Aorta (tissue), 5 donors: ENCODE measurements at regions not wholly inside any gene's neighbourhood (a gene's known extent, or its start where the extent isn't known, plus 50 kb on each side); places are given as distances from the start of the nearest gene placed in this dataset.

Source experiments
- ATAC-seq: fragments of 200-7000 bp; cut with Tn5 transposase; one replicate; pipeline ENCODE4 v1.9.1; 2022; ENCODE audit warnings: moderate library complexity; ENCODE audit not compliant: low FRiP score
- DNase-seq, 2 donors: peaks; one replicate each; pipeline ENCODE4 v3.0.0-alpha.2; 2020
- H3K27ac ChIP-seq, 2 donors: one replicate each; pipeline ENCODE4 v1.5.1; 2013; ENCODE audit warnings: low read length in 2 of 2, mild to moderate bottlenecking in 2 of 2, moderate library complexity in 2 of 2, control low read depth in 1 of 2, inconsistent platforms in 1 of 2, low read depth in 1 of 2
- H3K27me3 ChIP-seq, 2 donors: one replicate each; pipeline ENCODE4 v1.6.1; 2013; ENCODE audit warnings: control low read depth in 1 of 2, low read length in 1 of 2, mild to moderate bottlenecking in 1 of 2, moderate library complexity in 1 of 2; ENCODE audit not compliant: insufficient read depth in 2 of 2, control insufficient read depth in 1 of 2
- H3K36me3 ChIP-seq, 2 donors: one replicate each; pipeline ENCODE4 v1.6.1; 2013; ENCODE audit warnings: control low read depth in 1 of 2, low read length in 1 of 2, mild to moderate bottlenecking in 1 of 2; ENCODE audit not compliant: insufficient read depth in 2 of 2, control insufficient read depth in 1 of 2
- H3K4me1 ChIP-seq, 2 donors: one replicate each; pipeline ENCODE4 v1.6.1; 2013; ENCODE audit warnings: low read length in 2 of 2, control low read depth in 1 of 2, mild to moderate bottlenecking in 1 of 2, moderate library complexity in 1 of 2; ENCODE audit not compliant: insufficient read depth in 2 of 2, control insufficient read depth in 1 of 2
- H3K4me3 ChIP-seq, 2 donors: one replicate each; pipeline ENCODE4 v1.5.1; 2013; ENCODE audit warnings: low read length in 2 of 2, control low read depth in 1 of 2, mild to moderate bottlenecking in 1 of 2
- H3K9me3 ChIP-seq: one replicate; pipeline ENCODE4 v1.6.1; 2013; ENCODE audit warnings: mild to moderate bottlenecking, low read length; ENCODE audit not compliant: control insufficient read depth
- WGBS, 2 donors: extraction: QIAGEN DNeasy Blood & Tissue Kit; methylation state at CpG; one replicate each; pipeline ENCODE4 v1.1.7; 2013; 5-methylcytosine and 5-hydroxymethylcytosine counted together
- intact Hi-C, 2 donors: fragments of 100-400 bp; cut with DNase I; formaldehyde crosslinking; loops; one replicate each; pipeline versions ENCODE4 v1.14.2 to v1.15.0; 2022
- donor health status: healthy with polysubstance abuse.
- donor health status: Bipolar disorder and iron deficiency.
- donor health status: DM: no; HTN: no; CAD: no.
- donor health status: DM: no; HTN: no; CAD: no.
- donor health status: DM: yes; HTN: yes; CAD: no.

DNA sequence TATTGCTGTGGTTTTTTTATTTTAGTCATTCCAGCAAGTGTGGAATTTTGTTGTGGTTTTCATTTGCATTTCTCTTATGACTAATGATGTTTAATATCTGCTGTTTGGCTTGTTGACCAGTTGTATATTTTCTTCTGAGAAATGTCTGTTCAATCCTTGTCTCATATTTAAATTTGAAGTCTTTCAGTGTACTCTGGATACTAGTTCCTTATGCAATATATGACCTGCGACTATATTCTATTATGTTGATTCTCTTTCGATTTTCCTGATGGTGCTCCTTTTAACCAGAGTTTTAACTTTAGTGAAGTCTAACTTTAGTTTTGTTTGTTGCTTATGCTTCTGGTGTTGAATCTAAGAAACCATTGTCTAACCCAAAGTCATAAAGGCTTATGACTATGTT lies 1528.0 kb downstream of the TECRL start:
- no peak overlapping the region for H3K27ac ChIP-seq
- WGBS, 2 donors, result 91 to 95% methylated on average over 2 of the region's 2 CpGs
- peaks cover 0 to 2% of the 10 kb centered on the region in 2 donors for H3K27me3 ChIP-seq
- H3K4me1 ChIP-seq, result no peaks in the 10 kb centered on the region
- no peak for ATAC-seq
- H3K9me3 ChIP-seq, result no peaks in the 10 kb centered on the region
- intact Hi-C loops, result no loop called here
- DNase-seq, result no peak
- no peaks in the 10 kb centered on the region for H3K36me3 ChIP-seq
- H3K4me3 ChIP-seq, result no peak overlapping the region

DNA sequence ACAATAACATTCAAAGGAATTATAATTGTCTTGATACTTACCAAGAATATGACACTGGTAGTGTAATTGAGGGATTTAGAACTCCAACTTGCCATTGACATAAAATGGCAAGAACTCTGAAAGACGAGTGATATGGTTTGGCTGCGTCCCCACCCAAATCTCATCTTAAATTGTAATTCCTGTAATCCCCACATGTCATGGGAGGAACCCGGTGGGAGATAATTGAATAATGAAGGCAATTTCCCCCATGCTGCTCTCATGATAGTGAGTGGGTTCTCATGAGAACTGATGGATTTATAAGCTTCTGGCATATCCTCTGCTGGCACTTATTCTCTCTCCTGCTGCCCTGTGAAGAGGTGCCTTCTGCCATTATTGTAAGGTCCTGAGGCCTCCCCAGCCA lies 1536.4 kb downstream of the TECRL start:
- no peak for ATAC-seq
- no peaks in the 10 kb centered on the region for H3K36me3 ChIP-seq
- H3K9me3 ChIP-seq, result no peaks in the 10 kb centered on the region
- DNase-seq, result no peak
- peaks cover 0 to 2% of the 10 kb centered on the region in 2 donors for H3K27me3 ChIP-seq
- intact Hi-C loops, result no loop called here
- no peak overlapping the region for H3K4me3 ChIP-seq
- no peaks in the 10 kb centered on the region for H3K4me1 ChIP-seq
- no peak overlapping the region for H3K27ac ChIP-seq
- WGBS, 2 donors, result 85 to 89% methylated on average over 3 of the region's 3 CpGs

DNA sequence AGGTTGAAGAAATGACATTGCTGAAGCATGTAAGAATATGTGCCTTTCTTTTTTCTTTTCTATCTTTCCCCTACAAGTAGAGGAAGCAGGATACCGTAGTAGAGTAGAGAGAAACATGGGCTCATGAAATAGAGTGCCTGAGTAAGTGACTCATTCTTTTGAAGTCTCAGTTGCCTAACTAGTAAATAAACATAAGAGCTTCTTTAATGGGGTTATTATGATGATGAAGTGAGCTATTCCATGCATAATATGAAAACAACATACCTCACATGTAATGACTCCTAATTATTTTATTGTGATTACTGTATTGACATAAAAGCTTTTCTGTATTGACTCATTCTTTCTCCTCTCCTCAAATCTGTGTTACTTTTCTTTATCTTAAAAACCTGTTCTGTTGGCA lies 1538.2 kb downstream of the TECRL start:
- no peak for ATAC-seq
- Histone ChIP-seq H3K4me3 (no peak overlapping the region), H3K4me1 (no peaks in the 10 kb centered on the region), H3K27me3 (no peaks in the 10 kb centered on the region), H3K36me3 (no peaks in the 10 kb centered on the region), H3K27ac (no peak overlapping the region), H3K9me3 (no peaks in the 10 kb centered on the region)
- intact Hi-C loops, result no loop called here
- DNase-seq, result no peak
- WGBS, 2 donors, result 25 to 50% methylated on average over 1 of the region's 1 CpG

DNA sequence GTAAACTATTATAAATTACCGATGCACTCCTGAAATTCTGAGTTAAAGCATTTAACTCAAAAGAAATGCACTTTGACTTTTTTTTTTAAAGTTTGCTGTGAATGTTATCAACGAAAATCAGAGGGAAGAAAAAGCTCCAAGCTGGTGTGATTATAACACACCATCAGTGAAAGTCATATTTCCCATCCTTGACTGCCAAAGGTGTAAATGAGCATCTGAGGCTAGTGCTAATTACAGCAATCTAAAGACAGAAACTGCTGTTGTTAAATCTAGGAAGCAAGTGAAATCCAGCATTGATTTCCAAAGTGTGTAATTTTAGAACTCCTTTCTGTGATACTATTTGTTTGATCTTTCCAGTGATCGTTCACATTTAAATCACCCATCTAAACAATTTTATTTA lies 1538.8 kb downstream of the TECRL start:
- ATAC-seq (no peak), DNase-seq (no peak)
- Histone ChIP-seq H3K27ac (no peak overlapping the region), H3K4me3 (no peak overlapping the region), H3K36me3 (no peaks in the 10 kb centered on the region), H3K4me1 (no peaks in the 10 kb centered on the region), H3K9me3 (no peaks in the 10 kb centered on the region), H3K27me3 (no peaks in the 10 kb centered on the region)
- WGBS, 2 donors, result 69 to 72% methylated on average over 3 of the region's 3 CpGs
- intact Hi-C loops, result no loop called here

DNA sequence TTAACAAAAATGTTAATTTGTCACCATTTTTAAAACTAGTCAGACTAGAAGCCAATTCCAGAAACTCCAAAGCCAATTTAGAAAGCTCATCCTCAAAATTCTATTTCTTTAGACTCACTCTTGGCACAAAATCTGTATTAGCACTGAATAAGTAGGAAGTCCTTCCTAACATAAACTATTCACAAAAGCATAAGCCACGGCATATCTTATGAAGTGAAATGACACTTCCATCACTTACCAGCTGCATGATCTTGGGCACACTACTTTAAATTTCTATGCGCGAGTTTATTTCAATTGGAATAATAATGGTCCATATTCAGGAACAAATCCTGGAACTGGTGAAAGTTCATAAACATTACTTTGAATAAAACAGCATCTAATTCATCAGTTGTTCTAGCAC lies 1544.0 kb downstream of the TECRL start:
- no peak for DNase-seq
- Histone ChIP-seq H3K4me1 (no peaks in the 10 kb centered on the region), H3K4me3 (no peak overlapping the region), H3K9me3 (no peaks in the 10 kb centered on the region), H3K36me3 (no peaks in the 10 kb centered on the region), H3K27me3 (no peaks in the 10 kb centered on the region), H3K27ac (no peak overlapping the region)
- ATAC-seq, result no peak
- WGBS, 2 donors, result 79 to 80% methylated on average over 3 of the region's 3 CpGs
- intact Hi-C loops, result no loop called here

DNA sequence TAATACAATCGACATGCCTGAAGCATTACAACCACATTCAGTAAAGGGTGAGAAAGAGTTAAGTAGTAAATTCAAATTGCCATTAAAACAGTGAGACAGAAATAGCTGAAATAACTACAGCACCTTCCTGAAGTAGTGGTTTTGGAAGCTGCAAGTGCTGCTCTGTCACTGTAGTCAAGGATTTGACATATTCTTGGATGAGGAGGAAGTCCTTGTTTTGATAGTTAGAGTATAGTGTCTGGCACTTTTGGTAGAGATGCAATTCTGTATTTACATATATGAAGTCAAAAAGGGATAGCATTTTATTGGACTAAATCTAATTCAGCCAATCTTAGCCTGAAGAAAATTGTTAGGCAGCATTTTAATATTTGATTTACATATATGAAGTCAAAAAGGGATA lies 1559.6 kb downstream of the TECRL start:
- Histone ChIP-seq H3K4me3 (no peak overlapping the region), H3K4me1 (no peaks in the 10 kb centered on the region), H3K9me3 (no peaks in the 10 kb centered on the region), H3K27me3 (no peaks in the 10 kb centered on the region), H3K36me3 (no peaks in the 10 kb centered on the region), H3K27ac (no peak overlapping the region)
- ATAC-seq (no peak), DNase-seq (no peak)
- 63 to 64% methylated on average over 1 of the region's 1 CpG for WGBS, 2 donors
- intact Hi-C loops, result no loop called here

DNA sequence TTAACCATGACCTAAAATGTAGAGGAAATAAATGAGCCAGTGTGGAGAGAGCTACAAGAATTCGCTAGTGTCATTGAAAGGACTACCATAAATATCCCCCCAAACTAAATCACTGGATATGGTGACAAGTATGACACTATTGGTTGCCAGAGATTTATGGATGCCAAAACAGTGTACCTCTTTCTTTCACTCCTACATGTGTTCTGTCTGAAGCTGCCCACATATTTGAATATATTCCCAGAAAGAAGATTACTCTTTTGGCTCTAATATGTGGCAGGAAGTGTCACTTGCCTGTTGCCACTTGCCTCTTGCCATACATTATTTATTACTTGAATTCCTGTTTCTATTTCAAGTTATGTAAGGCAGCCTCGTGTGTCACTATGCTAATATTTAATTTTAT lies 1573.6 kb downstream of the TECRL start:
- intact Hi-C loops, result no loop called here
- DNase-seq (no peak), ATAC-seq (no peak)
- Histone ChIP-seq H3K27ac (no peak overlapping the region), H3K27me3 (no peaks in the 10 kb centered on the region), H3K4me3 (no peak overlapping the region), H3K36me3 (no peaks in the 10 kb centered on the region), H3K4me1 (no peaks in the 10 kb centered on the region), H3K9me3 (peaks cover 1% of the 10 kb centered on the region)
- WGBS, 2 donors, result 1 to 20% methylated on average over 2 of the region's 2 CpGs

DNA sequence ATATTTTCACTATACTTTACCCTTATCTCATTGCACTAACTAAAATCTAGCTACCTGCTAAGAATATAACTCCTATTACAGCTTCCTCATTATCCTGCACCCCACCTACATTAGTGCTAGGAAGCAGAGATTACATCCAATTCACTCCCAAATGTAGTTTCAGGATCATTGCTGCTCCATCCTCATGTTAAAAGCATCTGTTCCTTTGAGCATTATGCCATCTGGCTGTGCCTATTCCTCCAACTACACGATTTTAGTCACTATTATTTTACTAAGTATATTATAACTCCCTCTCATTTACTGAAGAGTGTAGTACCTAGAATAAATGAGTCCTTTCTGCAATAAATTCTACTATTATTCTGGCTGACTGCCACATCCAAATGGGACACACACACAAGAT lies 1586.9 kb downstream of the TECRL start:
- intact Hi-C loops, result no loop called here
- ATAC-seq (no peak), DNase-seq (no peak)
- Histone ChIP-seq H3K4me3 (no peak overlapping the region), H3K9me3 (no peaks in the 10 kb centered on the region), H3K27ac (no peak overlapping the region), H3K27me3 (no peaks in the 10 kb centered on the region), H3K4me1 (no peaks in the 10 kb centered on the region), H3K36me3 (no peaks in the 10 kb centered on the region)
- WGBS, 2 donors, result 46 to 58% methylated on average over 1 of the region's 1 CpG

DNA sequence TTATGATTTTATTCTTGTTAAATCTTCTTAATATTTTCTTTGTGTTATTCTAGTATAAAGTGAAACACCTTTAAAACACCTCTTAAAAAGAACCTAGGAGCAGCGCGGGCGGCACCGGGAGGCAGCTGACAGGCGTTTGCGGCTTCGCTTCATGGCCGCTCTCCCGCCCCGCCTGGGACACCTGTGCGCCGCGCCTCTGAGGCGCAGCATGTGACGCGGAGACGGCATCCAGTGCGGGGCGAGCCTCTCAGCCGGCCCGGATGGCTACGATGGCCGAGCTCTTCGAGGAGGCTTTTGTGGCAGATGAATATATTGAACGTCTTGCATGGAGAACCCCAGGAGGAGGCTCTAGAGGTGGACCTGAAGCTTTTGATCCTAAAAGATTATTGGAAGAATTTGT lies 1592.7 kb downstream of the TECRL start:
- DNase-seq (no peak), ATAC-seq (no peak)
- no peaks in the 10 kb centered on the region for H3K9me3 ChIP-seq
- no peak overlapping the region for H3K4me3 ChIP-seq
- intact Hi-C loops, result no loop called here
- no peaks in the 10 kb centered on the region for H3K27me3 ChIP-seq
- no peaks in the 10 kb centered on the region for H3K4me1 ChIP-seq
- no peak overlapping the region for H3K27ac ChIP-seq
- no peaks in the 10 kb centered on the region for H3K36me3 ChIP-seq
- 48 to 50% methylated on average over 25 of the region's 25 CpGs for WGBS, 2 donors
